ENCODE measurements at regions not wholly inside any gene's neighbourhood (a gene's known extent, or its start where the extent isn't known, plus 50 kb on each side); places are given as distances from the start of the nearest gene placed in this dataset.

GRCh38 chr18:47749600-47749973, 180.9 kb downstream of the SMAD2 start:
- no peak for TF ChIP-seq CTCF (conservative IDR thresholded peaks at IDR 0.05)
- no peak for TF ChIP-seq EZH2 (IDR thresholded peaks at IDR 0.05; ENCODE audit: low read depth)
